GM23338 (cell line): ENCODE measurements at regions not wholly inside any gene's neighbourhood (a gene's known extent, or its start where the extent isn't known, plus 50 kb on each side); places are given as distances from the start of the nearest gene placed in this dataset.

Experiments used
- ATAC-seq: fragments of 200-7000 bp; cut with Tn5 transposase; 3 replicates; pipeline ENCODE4 v1.9.1; 2020
- DNase-seq: peaks from one replicate; pipeline ENCODE4 v3.0.0-alpha.2; 2015; ENCODE audit warnings: low spot score
- H2AFZ ChIP-seq: fragments of 200-600 bp; sonication (generic); 2 replicates; pipeline ENCODE4 v1.8.0; 2016; ENCODE audit warnings: antibody characterized with exemption, mild to moderate bottlenecking, moderate library complexity
- H3F3A ChIP-seq: fragments of 200-600 bp; sonication (generic); replicated peaks from 2 replicates; pipeline ENCODE4 v1.8.0; 2017; ENCODE audit warnings: antibody characterized with exemption, mixed run types, low read depth
- H3K27ac ChIP-seq: fragments of 200-600 bp; sonication (generic); 2 replicates; pipeline ENCODE4 v1.6.1; 2016; ENCODE audit warnings: low read depth
- H3K27me3 ChIP-seq: fragments of 200-600 bp; sonication (generic); 2 replicates; pipeline ENCODE4 v1.8.0; 2016; ENCODE audit warnings: mild to moderate bottlenecking, mixed run types, moderate library complexity; ENCODE audit not compliant: insufficient read depth
- H3K36me3 ChIP-seq: fragments of 200-600 bp; sonication (generic); 2 replicates; pipeline ENCODE4 v1.8.0; 2016; ENCODE audit warnings: mild to moderate bottlenecking; ENCODE audit not compliant: insufficient read depth
- H3K4me1 ChIP-seq: fragments of 200-600 bp; sonication (generic); 2 replicates; pipeline ENCODE4 v1.8.0; 2016; ENCODE audit warnings: mild to moderate bottlenecking, moderate library complexity; ENCODE audit not compliant: insufficient read depth
- H3K4me2 ChIP-seq: fragments of 200-600 bp; sonication (generic); 2 replicates; pipeline ENCODE4 v1.7.1; 2017; ENCODE audit warnings: mixed run types
- H3K4me3 ChIP-seq: fragments of 200-600 bp; sonication (generic); 2 replicates; pipeline ENCODE4 v1.6.1; 2016; ENCODE audit warnings: mixed run types
- H3K79me2 ChIP-seq: fragments of 200-600 bp; sonication (generic); replicated peaks from 2 replicates; pipeline ENCODE4 v1.8.0; 2017; ENCODE audit warnings: mild to moderate bottlenecking; ENCODE audit not compliant: insufficient read depth
- H3K9me2 ChIP-seq: fragments of 200-600 bp; sonication (generic); 2 replicates; pipeline ENCODE4 v1.8.0; 2017; ENCODE audit not compliant: insufficient read depth
- H4K20me1 ChIP-seq: fragments of 200-600 bp; sonication (generic); replicated peaks from 2 replicates; pipeline ENCODE4 v1.8.0; 2017; ENCODE audit warnings: mild to moderate bottlenecking; ENCODE audit not compliant: insufficient read depth
- H3K27ac Mint-ChIP-seq: 2 replicates; pipeline ENCODE4 v1.8.0; 2020; ENCODE audit warnings: inconsistent platforms, mild to moderate bottlenecking, moderate library complexity, mixed read lengths
- H3K27me3 Mint-ChIP-seq: 3 replicates; pipeline ENCODE4 v1.8.0; 2022; ENCODE audit warnings: low read depth, mild to moderate bottlenecking, moderate library complexity, mixed read lengths, inconsistent platforms; ENCODE audit not compliant: insufficient read depth, poor library complexity
- H3K36me3 Mint-ChIP-seq: 3 replicates; pipeline ENCODE4 v1.8.0; 2021; ENCODE audit warnings: low read depth, mild to moderate bottlenecking, inconsistent platforms, moderate library complexity, mixed read lengths
- H3K4me1 Mint-ChIP-seq: 3 replicates; pipeline ENCODE4 v1.8.0; 2020; ENCODE audit warnings: mild to moderate bottlenecking, inconsistent platforms, mixed read lengths
- H3K4me3 Mint-ChIP-seq: 3 replicates; pipeline ENCODE4 v1.8.0; 2021; ENCODE audit warnings: moderate library complexity, mild to moderate bottlenecking, inconsistent platforms, mixed read lengths
- H3K9me3 Mint-ChIP-seq: 3 replicates; pipeline ENCODE4 v1.8.0; 2020; ENCODE audit warnings: moderate library complexity, mild to moderate bottlenecking, inconsistent platforms, mixed read lengths
- CREB1 ChIP-seq: fragments of 250-450 bp; sonication (Bioruptor Pico); IDR thresholded peaks from 2 replicates; pipeline ENCODE4 v1.5.0; 2020; ENCODE audit warnings: low read depth, mild to moderate bottlenecking, moderate library complexity
- CTCF ChIP-seq, 2 experiments: fragments of 200-600 bp in 1 of 2; sonication (generic) in 1 of 2; conservative IDR thresholded peaks; 2 replicates each; pipeline versions ENCODE4 v1.5.1 to v1.6.1; 2016 to 2017; ENCODE audit warnings: antibody characterized with exemption in 2 of 2, low read depth in 2 of 2, mild to moderate bottlenecking in 2 of 2, moderate library complexity in 1 of 2
- ETS1 ChIP-seq: IDR thresholded peaks from 2 replicates; pipeline ENCODE4 v1.6.1; 2016; ENCODE audit warnings: antibody characterized with exemption
- EZH2 ChIP-seq: fragments of 200-600 bp; sonication (generic); IDR thresholded peaks from one replicate; pipeline ENCODE4 v1.8.0; 2017; ENCODE audit warnings: antibody characterized with exemption, mild to moderate bottlenecking, low read depth; ENCODE audit not compliant: unreplicated experiment
- EZH2phosphoT487 ChIP-seq: fragments of 200-600 bp; sonication (generic); IDR thresholded peaks from one replicate; pipeline ENCODE4 v1.8.1; 2018; ENCODE audit warnings: antibody characterized with exemption; ENCODE audit not compliant: unreplicated experiment
- JUNB ChIP-seq: IDR thresholded peaks from one replicate; pipeline ENCODE4 v1.6.1; 2016; ENCODE audit warnings: antibody characterized with exemption; ENCODE audit not compliant: unreplicated experiment
- NANOG ChIP-seq: IDR thresholded peaks from 2 replicates; pipeline ENCODE4 v1.6.1; 2016; ENCODE audit warnings: antibody characterized with exemption, borderline replicate concordance
- POLR2AphosphoS5 ChIP-seq: IDR thresholded peaks from 2 replicates; pipeline ENCODE4 v1.6.1; 2016; ENCODE audit warnings: antibody characterized with exemption, low read depth
- STAT1 ChIP-seq: IDR thresholded peaks from one replicate; pipeline ENCODE4 v1.6.1; 2016; ENCODE audit warnings: antibody characterized with exemption; ENCODE audit not compliant: unreplicated experiment
- ZNF114 ChIP-seq: fragments of 250-450 bp; sonication (Bioruptor Pico); IDR thresholded peaks from 2 replicates; pipeline ENCODE4 v1.5.0; 2020; ENCODE audit warnings: mild to moderate bottlenecking, moderate library complexity
- ZNF331 ChIP-seq: fragments of 250-450 bp; sonication (Bioruptor Pico); IDR thresholded peaks from 2 replicates; pipeline ENCODE4 v1.5.0; 2020; ENCODE audit warnings: low read depth, mild to moderate bottlenecking, moderate library complexity
- TF ChIP-seq, protein P1 (sequence below): fragments of 250-450 bp; sonication (Bioruptor Pico); IDR thresholded peaks from 2 replicates; pipeline ENCODE4 v1.5.0; 2020; ENCODE audit warnings: mild to moderate bottlenecking, moderate library complexity
- TF ChIP-seq, protein P2 (sequence below): IDR thresholded peaks from one replicate; pipeline ENCODE4 v1.6.1; 2018; ENCODE audit warnings: antibody characterized with exemption; ENCODE audit not compliant: unreplicated experiment

DNA sequence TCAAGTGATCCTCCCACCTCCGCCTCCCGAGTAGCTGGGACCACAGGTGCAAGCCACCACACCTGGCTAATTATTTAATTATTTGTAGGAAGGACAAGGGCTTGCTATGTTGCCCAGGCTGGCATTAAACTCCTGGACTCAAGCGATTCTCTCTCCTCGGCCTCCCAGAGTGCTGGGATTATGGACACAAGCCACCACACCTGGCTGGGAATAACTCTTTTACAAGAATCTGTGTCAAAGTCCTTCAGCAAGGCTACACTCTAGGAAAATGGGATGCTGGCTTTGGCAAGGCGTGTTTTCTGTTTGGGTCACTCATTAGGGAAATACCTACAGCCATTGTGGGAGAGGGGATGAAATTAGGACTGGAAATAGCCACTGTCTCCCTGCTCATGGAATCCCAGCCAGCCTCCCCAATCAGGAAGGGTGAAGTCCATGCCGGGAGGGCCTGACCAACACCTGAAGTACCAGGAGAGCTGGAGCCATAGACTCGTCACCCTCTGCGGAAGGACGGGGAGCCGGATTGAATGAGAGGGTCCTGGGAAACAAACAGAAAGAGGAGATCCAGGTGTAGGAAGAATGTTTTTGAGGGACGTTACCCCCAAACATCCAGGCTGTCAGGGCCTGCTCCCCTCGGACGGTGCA lies 72.2 kb upstream of the MYL10 start:
- no peak overlapping the region for H2AFZ ChIP-seq
- peaks cover 9% of the 10 kb centered on the region for H3K27me3 Mint-ChIP-seq
- H3K27me3 ChIP-seq = no peaks in the 10 kb centered on the region
- H3K27ac Mint-ChIP-seq = no peak overlapping the region
- H3F3A ChIP-seq = no peaks in the 10 kb centered on the region
- H3K4me2 ChIP-seq = no peak overlapping the region
- no peaks in the 10 kb centered on the region; the same call in 2 of the 3 replicates for H3K9me3 Mint-ChIP-seq
- peaks cover 5% of the 10 kb centered on the region for H3K4me1 Mint-ChIP-seq
- H3K4me1 ChIP-seq = no peaks in the 10 kb centered on the region
- H4K20me1 ChIP-seq = no peaks in the 10 kb centered on the region
- no peak for TF ChIP-seq JUNB
- TF ChIP-seq, protein P1, sequence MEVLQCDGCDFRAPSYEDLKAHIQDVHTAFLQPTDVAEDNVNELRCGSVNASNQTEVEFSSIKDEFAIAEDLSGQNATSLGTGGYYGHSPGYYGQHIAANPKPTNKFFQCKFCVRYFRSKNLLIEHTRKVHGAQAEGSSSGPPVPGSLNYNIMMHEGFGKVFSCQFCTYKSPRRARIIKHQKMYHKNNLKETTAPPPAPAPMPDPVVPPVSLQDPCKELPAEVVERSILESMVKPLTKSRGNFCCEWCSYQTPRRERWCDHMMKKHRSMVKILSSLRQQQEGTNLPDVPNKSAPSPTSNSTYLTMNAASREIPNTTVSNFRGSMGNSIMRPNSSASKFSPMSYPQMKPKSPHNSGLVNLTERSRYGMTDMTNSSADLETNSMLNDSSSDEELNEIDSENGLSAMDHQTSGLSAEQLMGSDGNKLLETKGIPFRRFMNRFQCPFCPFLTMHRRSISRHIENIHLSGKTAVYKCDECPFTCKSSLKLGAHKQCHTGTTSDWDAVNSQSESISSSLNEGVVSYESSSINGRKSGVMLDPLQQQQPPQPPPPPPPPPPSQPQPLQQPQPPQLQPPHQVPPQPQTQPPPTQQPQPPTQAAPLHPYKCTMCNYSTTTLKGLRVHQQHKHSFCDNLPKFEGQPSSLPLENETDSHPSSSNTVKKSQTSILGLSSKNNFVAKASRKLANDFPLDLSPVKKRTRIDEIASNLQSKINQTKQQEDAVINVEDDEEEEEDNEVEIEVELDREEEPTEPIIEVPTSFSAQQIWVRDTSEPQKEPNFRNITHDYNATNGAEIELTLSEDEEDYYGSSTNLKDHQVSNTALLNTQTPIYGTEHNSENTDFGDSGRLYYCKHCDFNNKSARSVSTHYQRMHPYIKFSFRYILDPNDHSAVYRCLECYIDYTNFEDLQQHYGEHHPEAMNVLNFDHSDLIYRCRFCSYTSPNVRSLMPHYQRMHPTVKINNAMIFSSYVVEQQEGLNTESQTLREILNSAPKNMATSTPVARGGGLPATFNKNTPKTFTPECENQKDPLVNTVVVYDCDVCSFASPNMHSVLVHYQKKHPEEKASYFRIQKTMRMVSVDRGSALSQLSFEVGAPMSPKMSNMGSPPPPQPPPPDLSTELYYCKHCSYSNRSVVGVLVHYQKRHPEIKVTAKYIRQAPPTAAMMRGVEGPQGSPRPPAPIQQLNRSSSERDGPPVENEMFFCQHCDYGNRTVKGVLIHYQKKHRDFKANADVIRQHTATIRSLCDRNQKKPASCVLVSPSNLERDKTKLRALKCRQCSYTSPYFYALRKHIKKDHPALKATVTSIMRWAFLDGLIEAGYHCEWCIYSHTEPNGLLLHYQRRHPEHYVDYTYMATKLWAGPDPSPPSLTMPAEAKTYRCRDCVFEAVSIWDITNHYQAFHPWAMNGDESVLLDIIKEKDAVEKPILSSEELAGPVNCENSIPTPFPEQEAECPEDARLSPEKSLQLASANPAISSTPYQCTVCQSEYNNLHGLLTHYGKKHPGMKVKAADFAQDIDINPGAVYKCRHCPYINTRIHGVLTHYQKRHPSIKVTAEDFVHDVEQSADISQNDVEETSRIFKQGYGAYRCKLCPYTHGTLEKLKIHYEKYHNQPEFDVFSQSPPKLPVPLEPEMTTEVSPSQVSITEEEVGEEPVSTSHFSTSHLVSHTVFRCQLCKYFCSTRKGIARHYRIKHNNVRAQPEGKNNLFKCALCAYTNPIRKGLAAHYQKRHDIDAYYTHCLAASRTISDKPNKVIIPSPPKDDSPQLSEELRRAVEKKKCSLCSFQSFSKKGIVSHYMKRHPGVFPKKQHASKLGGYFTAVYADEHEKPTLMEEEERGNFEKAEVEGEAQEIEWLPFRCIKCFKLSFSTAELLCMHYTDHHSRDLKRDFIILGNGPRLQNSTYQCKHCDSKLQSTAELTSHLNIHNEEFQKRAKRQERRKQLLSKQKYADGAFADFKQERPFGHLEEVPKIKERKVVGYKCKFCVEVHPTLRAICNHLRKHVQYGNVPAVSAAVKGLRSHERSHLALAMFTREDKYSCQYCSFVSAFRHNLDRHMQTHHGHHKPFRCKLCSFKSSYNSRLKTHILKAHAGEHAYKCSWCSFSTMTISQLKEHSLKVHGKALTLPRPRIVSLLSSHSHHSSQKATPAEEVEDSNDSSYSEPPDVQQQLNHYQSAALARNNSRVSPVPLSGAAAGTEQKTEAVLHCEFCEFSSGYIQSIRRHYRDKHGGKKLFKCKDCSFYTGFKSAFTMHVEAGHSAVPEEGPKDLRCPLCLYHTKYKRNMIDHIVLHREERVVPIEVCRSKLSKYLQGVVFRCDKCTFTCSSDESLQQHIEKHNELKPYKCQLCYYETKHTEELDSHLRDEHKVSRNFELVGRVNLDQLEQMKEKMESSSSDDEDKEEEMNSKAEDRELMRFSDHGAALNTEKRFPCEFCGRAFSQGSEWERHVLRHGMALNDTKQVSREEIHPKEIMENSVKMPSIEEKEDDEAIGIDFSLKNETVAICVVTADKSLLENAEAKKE (CRISPR knock-in tag) = no peak
- TF ChIP-seq CREB1 (CRISPR knock-in tag) = no peak
- TF ChIP-seq POLR2AphosphoS5 = no peak
- TF ChIP-seq CTCF (conservative IDR thresholded peaks at IDR 0.05; ENCODE audit: low read depth in 2 of 2) = no peak
- TF ChIP-seq NANOG = no peak
- TF ChIP-seq ETS1 = no peak
- TF ChIP-seq ZNF331 (CRISPR knock-in tag) = no peak
- no peak for TF ChIP-seq ZNF114 (CRISPR knock-in tag)
- TF ChIP-seq EZH2phosphoT487 = no peak
- no peak for TF ChIP-seq STAT1
- TF ChIP-seq EZH2 = no peak
- TF ChIP-seq, protein P2, sequence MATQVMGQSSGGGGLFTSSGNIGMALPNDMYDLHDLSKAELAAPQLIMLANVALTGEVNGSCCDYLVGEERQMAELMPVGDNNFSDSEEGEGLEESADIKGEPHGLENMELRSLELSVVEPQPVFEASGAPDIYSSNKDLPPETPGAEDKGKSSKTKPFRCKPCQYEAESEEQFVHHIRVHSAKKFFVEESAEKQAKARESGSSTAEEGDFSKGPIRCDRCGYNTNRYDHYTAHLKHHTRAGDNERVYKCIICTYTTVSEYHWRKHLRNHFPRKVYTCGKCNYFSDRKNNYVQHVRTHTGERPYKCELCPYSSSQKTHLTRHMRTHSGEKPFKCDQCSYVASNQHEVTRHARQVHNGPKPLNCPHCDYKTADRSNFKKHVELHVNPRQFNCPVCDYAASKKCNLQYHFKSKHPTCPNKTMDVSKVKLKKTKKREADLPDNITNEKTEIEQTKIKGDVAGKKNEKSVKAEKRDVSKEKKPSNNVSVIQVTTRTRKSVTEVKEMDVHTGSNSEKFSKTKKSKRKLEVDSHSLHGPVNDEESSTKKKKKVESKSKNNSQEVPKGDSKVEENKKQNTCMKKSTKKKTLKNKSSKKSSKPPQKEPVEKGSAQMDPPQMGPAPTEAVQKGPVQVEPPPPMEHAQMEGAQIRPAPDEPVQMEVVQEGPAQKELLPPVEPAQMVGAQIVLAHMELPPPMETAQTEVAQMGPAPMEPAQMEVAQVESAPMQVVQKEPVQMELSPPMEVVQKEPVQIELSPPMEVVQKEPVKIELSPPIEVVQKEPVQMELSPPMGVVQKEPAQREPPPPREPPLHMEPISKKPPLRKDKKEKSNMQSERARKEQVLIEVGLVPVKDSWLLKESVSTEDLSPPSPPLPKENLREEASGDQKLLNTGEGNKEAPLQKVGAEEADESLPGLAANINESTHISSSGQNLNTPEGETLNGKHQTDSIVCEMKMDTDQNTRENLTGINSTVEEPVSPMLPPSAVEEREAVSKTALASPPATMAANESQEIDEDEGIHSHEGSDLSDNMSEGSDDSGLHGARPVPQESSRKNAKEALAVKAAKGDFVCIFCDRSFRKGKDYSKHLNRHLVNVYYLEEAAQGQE = no peak
- ATAC-seq = no peak
- no peak for DNase-seq
- no peaks in the 10 kb centered on the region for H3K79me2 ChIP-seq
- no peaks in the 10 kb centered on the region for H3K36me3 ChIP-seq
- H3K9me2 ChIP-seq = no peaks in the 10 kb centered on the region
- no peaks in the 10 kb centered on the region for H3K36me3 Mint-ChIP-seq
- H3K4me3 Mint-ChIP-seq = no peak overlapping the region
- no peak overlapping the region for H3K4me3 ChIP-seq
- no peak overlapping the region for H3K27ac ChIP-seq
